ENCODE measurements at regions not wholly inside any gene's neighbourhood (a gene's known extent, or its start where the extent isn't known, plus 50 kb on each side); places are given as distances from the start of the nearest gene placed in this dataset.

GRCh38 chr16:65989861-65990604 lies 376.5 kb upstream of the CDH5 start (continued):
- no peak for TF ChIP-seq USF2 (IDR thresholded peaks at IDR 0.05; ENCODE audit: low read length)
- no peak for TF ChIP-seq BCL11A (IDR thresholded peaks at IDR 0.05; ENCODE audit: low read depth in 2 of 2, low read length in 2 of 2)
- no peak for TF ChIP-seq SIX5 (IDR thresholded peaks at IDR 0.05; ENCODE audit: low read depth, low read length)
- TF ChIP-seq TAF1 (IDR thresholded peaks at IDR 0.05; ENCODE audit: low read depth, low read length) = no peak
- no peak for TF ChIP-seq CHD2 (IDR thresholded peaks at IDR 0.05; ENCODE audit: low read length)
- no peak for TF ChIP-seq E2F6 (IDR thresholded peaks at IDR 0.05)
- TF ChIP-seq RBBP5 (IDR thresholded peaks at IDR 0.05; ENCODE audit: borderline replicate concordance, low read depth, low read length) = no peak
- no peak for TF ChIP-seq BACH1 (IDR thresholded peaks at IDR 0.05; ENCODE audit: low read length)
- no peak for TF ChIP-seq CEBPB (IDR thresholded peaks at IDR 0.05; ENCODE audit: low read depth, low read length)

Measured in H1 (cell line).